Prostate gland (tissue), 2 donors: ENCODE measurements at regions not wholly inside any gene's neighbourhood (a gene's known extent, or its start where the extent isn't known, plus 50 kb on each side); places are given as distances from the start of the nearest gene placed in this dataset.
"Not testable (repeated sequence)": the region's sequence is repeated elsewhere in the genome, so short reads cannot be mapped to it uniquely, and the experiment has no call there.

Source experiments
- DNase-seq: peaks from one replicate; pipeline ENCODE4 v3.0.0-alpha.2; 2019; ENCODE audit warnings: low spot score
- H3K27ac ChIP-seq, 2 donors: fragments of 200-600 bp; sonication (generic); 2 replicates each; pipeline ENCODE4 v1.5.1; 2017 to 2019
- H3K27me3 ChIP-seq: fragments of 200-600 bp; sonication (generic); replicated peaks from 2 replicates; pipeline ENCODE4 v1.5.1; 2019; ENCODE audit not compliant: insufficient read depth
- H3K36me3 ChIP-seq, 2 donors: fragments of 200-600 bp; sonication (generic); 1 replicate in 1 of 2; 2 replicates in 1 of 2; pipeline versions ENCODE4 v1.5.1 to v1.8.1; 2017 to 2019
- H3K4me1 ChIP-seq: fragments of 200-600 bp; sonication (generic); replicated peaks from 2 replicates; pipeline ENCODE4 v1.5.1; 2019
- H3K4me3 ChIP-seq, 2 donors: fragments of 200-600 bp; sonication (generic); 2 replicates each; pipeline ENCODE4 v1.5.1; 2017 to 2019
- H3K9me3 ChIP-seq: fragments of 200-600 bp; sonication (generic); 2 replicates; pipeline ENCODE4 v1.5.1; 2017
- CTCF ChIP-seq, 4 experiments: fragments of 200-600 bp in 2 of 4; fragments of 450-650 bp in 2 of 4; sonication (generic) in 2 of 4; IDR thresholded peaks; 1 replicate in 3 of 4; 2 replicates in 1 of 4; pipeline ENCODE4 v1.5.1; 2016 to 2019; ENCODE audit warnings: antibody characterized with exemption in 4 of 4, mild to moderate bottlenecking in 2 of 4, moderate library complexity in 2 of 4
- POLR2A ChIP-seq: fragments of 450-650 bp; IDR thresholded peaks from one replicate; pipeline ENCODE4 v1.6.1; 2016; ENCODE audit warnings: antibody characterized with exemption, mild to moderate bottlenecking
- POLR2AphosphoS5 ChIP-seq: sonication (generic); formaldehyde crosslinking; IDR thresholded peaks from one replicate; pipeline ENCODE4 v1.6.1; 2017; ENCODE audit warnings: antibody characterized with exemption
- WGBS: methylation state at CpG from one replicate; pipeline ENCODE4 v1.1.5; 2018; 5-methylcytosine and 5-hydroxymethylcytosine counted together
- intact Hi-C: fragments of 100-400 bp; cut with DNase I; formaldehyde crosslinking; loops from one replicate; pipeline ENCODE4 v1.14.2; 2022

- no peak overlapping the region for H3K27ac ChIP-seq
- DNase-seq, result no peak
- H3K4me3 ChIP-seq, result no peak overlapping the region
- no peaks in the 10 kb centered on the region for H3K9me3 ChIP-seq
- TF ChIP-seq POLR2AphosphoS5 (no peak), POLR2A (no peak), CTCF (IDR thresholded peaks at IDR 0.05) (no peak)
- 72% methylated on average over 5 of the region's 5 CpGs for WGBS
- intact Hi-C loops, result no loop called here
- H3K4me1 ChIP-seq, result no peaks in the 10 kb centered on the region
- no peaks in the 10 kb centered on the region for H3K27me3 ChIP-seq
- H3K36me3 ChIP-seq, result no peaks in the 10 kb centered on the region
Measured at GRCh38 chr14:87252103-87252502, 740.9 kb downstream of the GALC start.

- no peaks in the 10 kb centered on the region for H3K4me1 ChIP-seq
- intact Hi-C loops, result no loop called here
- DNase-seq, result no peak
- H3K9me3 ChIP-seq, result no peaks in the 10 kb centered on the region
- no peak overlapping the region for H3K4me3 ChIP-seq
- no peak for TF ChIP-seq CTCF (IDR thresholded peaks at IDR 0.05)
- no peak overlapping the region for H3K27ac ChIP-seq
- no peaks in the 10 kb centered on the region for H3K27me3 ChIP-seq
- no peaks in the 10 kb centered on the region for H3K36me3 ChIP-seq
Measured at GRCh38 chr14:87251011-87251410, 742.0 kb downstream of the GALC start.

GRCh38 chr14:87241018-87241768 lies 751.8 kb downstream of the GALC start:
- H3K4me1 ChIP-seq, result no peaks in the 10 kb centered on the region
- H3K4me3 ChIP-seq, result no peak overlapping the region
- H3K27me3 ChIP-seq, result no peaks in the 10 kb centered on the region
- intact Hi-C loops, result no loop called here
- no peaks in the 10 kb centered on the region for H3K36me3 ChIP-seq
- H3K27ac ChIP-seq, result no peak overlapping the region
- no peak for DNase-seq
- TF ChIP-seq POLR2AphosphoS5, result no peak
- TF ChIP-seq CTCF (IDR thresholded peaks at IDR 0.05), result no peak
- TF ChIP-seq POLR2A, result no peak
- 84% methylated on average over 3 of the region's 3 CpGs for WGBS
- no peaks in the 10 kb centered on the region for H3K9me3 ChIP-seq

GRCh38 chr14:87240319-87240718 lies 752.7 kb downstream of the GALC start:
- H3K36me3 ChIP-seq, H3K9me3 ChIP-seq, H3K27me3 ChIP-seq, intact Hi-C loops, DNase-seq, H3K4me3 ChIP-seq, H3K27ac ChIP-seq, H3K4me1 ChIP-seq: not testable (repeated sequence)
- 62% methylated on average over 5 of the region's 5 CpGs for WGBS

GRCh38 chr14:87233806-87234384 lies 759.1 kb downstream of the GALC start:
- Histone ChIP-seq H3K27ac (no peak overlapping the region), H3K9me3 (no peaks in the 10 kb centered on the region), H3K36me3 (no peaks in the 10 kb centered on the region), H3K4me1 (no peaks in the 10 kb centered on the region), H3K27me3 (no peaks in the 10 kb centered on the region), H3K4me3 (no peak overlapping the region)
- DNase-seq, result no peak
- 71% methylated on average over 4 of the region's 4 CpGs for WGBS
- TF ChIP-seq POLR2A (no peak), POLR2AphosphoS5 (no peak), CTCF (IDR thresholded peaks at IDR 0.05) (no peak)
- intact Hi-C loops, result no loop called here
